Fibroblast of peridontal ligament (primary cell): ENCODE measurements at regions not wholly inside any gene's neighbourhood (a gene's known extent, or its start where the extent isn't known, plus 50 kb on each side); places are given as distances from the start of the nearest gene placed in this dataset.
"Not testable (repeated sequence)": the region's sequence is repeated elsewhere in the genome, so short reads cannot be mapped to it uniquely, and the experiment has no call there.

Experiments used
- DNase-seq: peaks from one replicate; pipeline ENCODE4 v3.0.0-alpha.2; 2010; ENCODE audit errors: extremely low read depth

DNA sequence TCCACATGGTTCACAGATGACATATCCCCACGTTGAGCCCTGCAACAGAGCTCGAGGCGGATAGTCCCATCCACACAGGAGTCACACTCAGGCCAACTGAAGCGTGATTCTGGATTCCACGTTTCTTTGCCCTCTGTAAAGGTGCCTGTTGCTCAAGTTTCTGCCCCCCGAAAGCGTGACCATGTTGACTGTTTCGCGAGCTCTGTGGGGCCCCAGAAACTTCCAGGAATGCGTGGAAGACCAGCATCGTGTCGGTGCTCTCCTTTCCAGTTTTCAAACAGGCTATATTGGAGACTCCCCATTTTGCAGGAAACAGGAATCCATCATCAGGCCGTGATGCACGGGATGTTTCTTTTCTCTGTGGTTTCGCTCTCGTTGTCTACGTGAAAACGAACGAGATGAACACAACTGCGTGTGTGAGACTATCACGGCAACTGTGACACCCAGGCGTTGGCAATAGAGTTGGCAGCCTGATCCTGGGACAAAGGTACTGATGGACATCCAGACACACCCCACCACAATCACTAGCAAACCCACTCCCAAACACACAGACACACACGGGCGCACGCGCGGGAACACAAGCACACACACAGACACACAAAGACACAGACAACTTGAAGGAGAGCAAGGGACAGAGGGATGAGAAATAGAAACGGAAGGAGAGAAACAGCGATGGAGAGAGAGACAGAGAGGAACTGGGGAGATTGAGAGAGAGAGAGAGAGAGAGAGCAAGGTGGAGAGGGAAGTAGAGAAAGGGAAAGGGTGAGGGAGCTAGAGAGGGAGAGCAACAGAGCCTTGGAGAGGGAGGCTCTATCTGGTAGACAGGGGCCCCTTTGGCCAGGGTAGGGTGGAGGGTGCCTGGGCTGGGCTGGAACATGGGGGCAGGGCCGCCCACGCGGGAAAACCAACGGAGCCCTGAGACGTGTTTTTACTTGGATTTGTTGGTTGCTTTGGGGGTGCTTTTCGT, 1609.3 kb downstream of the SPATA31A7 start:
- peak; percentile 22 for DNase-seq

DNA sequence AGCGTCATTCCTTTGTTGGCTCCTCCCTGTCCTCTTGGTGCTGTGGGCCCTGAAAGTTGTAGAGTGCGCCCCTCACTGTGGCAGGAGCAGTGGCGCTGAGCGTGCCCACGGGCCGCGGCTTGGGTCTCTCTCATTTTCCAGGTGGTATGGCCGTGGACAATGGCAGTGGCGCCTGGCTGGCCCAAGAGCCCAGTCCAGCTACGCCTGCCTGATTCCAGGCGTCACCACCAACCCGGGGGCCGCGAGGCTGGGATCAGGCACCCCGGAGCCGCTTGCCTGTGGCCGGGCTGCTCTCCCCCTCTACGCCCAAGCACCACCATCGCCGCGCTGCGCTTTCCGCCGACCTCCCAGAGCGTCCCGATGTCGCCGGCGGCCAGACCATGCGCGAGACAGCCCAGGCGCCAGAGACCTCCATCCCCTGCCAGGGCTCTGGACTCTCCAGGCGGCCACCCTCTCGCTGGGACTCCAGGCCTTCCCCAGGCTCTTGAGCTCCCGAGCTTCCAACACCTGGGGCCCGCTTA, 1610.1 kb downstream of the SPATA31A7 start:
- DNase-seq, result peak; percentile 14

DNA sequence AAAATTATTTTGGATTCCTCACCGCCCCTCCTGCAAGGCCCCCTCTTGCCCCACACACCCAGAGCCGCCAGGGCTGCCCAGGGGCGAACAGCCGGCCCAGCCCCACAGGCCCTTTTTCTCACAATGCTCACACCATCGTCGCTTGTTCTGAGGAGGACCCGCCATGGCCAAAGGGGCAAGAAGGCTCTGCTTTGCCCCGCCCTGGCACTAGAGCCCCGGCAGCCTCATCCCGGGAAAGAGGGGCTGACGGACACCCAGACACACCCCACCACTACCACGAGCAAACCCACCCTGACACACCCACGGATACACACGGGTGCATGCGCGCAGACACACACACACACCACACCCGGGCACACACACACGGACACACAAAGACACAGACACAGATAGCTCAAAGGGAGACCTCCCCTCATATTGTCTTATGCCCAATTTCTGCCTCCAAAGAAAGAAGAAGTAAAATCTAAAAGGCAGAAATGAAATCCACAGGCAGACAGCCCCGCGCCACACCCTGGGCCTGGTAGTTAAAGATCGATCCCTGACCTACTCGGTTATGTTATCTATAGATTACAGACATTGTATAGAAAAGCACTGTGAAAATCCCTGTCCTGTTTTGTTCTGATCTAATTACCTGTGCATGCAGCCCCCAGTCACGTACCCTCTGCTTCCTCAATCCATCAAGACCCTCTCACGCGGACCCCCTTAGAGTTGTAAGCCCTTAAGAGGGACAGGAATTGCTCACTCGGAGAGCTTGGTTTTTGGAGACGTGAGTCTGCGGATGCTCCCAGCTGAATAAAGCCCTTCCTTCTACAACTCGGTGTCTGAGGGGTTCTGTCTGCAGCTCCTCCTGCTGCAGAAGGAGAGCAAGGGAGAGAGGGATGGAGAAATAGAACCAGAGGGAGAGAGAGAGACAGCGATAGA, 1610.9 kb downstream of the SPATA31A7 start:
- DNase-seq, result peak; percentile 40

DNA sequence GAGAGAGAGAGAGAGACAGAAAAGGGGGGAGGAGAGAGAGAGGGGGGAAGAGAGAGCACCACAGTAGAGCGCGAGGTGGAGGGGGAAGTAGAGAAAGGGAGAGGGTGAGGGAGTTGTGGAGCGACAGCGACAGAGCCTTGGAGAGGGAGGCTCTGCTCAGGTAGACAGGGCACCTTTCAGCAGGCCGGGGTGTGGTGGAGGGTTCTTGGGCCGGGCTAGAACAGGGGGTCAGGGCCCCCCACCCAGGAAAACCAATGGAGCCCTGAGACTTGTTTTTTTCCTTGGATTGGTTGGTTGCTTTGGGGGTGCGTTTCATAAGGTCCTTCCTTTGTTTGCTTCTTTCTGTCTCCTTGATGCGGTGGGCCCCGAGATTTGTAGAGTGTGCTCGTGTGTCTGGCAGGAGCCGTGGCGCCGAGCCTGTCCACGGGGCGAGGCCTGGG, 1611.6 kb downstream of the SPATA31A7 start:
- not testable (repeated sequence) for DNase-seq

DNA sequence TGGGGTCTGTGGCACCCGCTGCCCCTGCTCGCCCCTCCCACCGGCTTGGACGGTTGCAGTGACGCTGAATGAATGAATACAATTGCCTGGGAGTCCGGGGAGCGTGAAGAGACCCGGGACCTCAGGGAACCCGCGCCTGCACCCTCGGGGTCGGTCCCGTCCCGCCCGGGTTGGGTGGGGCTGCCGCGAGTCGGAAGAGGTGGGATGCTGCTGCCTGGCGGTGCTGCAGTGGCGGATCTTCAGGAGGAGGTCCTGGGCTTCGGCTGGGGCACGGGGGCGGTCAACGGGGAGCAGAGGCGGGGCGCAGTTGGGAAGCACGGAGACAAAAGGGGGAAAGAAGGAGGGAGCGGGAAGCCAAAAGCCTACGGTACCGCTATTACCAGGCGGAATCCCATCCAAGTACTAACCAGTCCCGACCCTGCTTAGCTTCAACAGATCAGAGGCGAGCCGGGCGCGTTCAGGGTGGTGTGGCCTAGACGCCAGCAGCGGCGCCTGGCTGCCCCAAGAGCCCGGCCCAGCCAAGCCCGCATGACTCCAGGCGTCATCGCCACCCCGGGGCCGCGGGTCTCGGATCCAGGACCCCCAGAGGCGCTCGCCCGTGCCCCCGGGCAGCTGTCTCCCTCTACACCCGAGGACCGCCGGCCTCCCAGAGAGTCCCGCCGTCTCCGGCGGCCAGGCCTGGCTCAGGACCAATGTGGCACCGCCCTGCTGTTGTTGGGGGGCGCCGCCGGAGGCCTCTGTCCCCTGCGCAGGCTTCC, 1612.3 kb downstream of the SPATA31A7 start:
- peak; percentile 67 for DNase-seq

DNA sequence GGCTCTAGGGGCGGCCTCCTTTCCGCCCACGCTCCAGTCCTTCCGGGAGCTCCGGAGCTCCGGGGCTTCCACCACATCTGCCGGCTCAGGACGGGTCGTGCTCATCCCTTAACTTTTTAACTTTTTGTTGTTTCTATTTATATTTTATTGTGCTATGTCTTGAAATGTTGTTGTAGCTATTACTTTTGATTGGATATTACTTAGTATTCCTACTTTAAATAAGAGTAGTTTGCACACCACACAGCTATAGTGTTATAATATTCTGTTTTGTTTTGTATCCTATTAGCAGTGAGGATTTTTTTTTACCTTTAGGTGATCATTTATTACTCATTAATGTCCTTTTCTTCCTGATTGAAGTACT, 1612.9 kb downstream of the SPATA31A7 start:
- DNase-seq, result not testable (repeated sequence)

DNA sequence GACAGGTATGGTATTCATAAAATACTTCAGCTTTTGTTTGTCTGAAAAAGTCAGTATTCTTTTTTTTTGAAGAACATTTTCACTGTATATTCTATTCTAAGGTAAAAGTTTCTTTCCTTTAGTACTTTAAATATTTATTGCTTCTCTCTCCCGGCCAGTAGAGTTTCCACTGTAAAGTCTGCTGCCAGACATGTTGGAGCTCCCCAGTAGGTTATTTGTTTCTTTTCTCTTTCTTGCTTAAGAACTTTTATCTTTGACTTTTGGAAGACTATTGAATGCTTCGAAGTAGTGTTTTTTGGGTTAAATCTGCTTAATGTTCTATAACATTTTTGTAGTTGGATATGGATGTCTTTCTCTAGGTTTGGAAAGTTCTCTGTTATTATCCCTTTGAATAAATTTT, 1613.3 kb downstream of the SPATA31A7 start:
- DNase-seq, result peak; percentile 9

DNA sequence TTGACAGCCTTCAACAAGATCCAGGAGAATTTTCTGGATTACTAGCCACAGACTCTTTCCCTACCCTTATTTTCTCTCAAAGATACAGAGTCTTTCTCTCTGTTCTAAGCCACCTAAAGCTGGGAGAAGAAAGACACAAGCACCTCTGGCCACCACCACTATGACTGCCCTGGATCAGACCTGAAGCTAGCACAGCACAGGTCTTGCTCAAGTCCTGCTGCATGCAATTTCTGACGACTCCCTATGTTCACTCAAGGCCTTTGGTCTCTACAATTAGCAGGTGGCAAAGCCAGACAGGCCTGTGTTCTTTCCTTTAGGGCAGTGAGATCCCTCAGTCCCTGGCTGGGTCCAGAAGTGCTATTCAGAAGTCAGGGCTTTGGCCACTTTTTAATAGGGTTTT, 1614.5 kb downstream of the SPATA31A7 start:
- DNase-seq, result not testable (repeated sequence)

DNA sequence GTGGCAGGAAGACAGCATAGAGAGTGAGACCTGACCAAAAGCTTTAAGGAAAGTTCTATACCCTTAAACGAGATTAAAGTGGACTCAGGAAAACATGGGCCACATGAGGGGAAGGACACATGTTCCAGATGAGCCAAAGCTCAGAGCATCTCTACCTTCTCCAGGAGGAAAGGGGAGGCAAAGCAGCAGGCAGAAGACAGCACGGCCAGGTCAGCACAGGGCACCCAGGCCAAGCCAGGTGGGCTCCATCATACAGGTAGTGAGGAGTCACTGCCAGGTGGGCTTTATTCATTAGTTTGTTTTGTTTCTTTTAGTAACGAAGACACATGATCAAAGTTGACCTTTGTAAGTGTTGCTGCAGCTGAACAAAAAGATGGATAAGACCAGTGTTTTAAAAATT, 1617.6 kb downstream of the SPATA31A7 start:
- not testable (repeated sequence) for DNase-seq

DNA sequence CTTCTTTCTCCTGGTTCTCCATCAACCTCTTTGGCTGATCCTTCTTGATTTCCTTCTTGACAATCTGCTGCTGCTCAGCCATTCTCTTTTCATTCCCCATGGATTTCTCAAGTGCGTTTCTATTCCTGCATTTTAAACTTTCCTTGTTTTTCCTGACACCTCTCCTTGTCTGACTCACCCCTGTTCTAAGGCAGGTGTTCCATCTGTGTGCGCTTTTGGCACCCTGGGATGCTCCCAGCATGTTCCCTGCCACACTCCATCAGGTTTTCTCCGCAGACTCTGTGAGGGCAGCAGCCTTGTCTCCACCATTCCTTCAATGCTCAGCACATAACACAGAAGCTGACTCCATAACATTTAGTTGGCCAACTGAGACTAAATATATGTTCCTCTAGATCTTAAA, 1618.2 kb downstream of the SPATA31A7 start:
- not testable (repeated sequence) for DNase-seq

DNA sequence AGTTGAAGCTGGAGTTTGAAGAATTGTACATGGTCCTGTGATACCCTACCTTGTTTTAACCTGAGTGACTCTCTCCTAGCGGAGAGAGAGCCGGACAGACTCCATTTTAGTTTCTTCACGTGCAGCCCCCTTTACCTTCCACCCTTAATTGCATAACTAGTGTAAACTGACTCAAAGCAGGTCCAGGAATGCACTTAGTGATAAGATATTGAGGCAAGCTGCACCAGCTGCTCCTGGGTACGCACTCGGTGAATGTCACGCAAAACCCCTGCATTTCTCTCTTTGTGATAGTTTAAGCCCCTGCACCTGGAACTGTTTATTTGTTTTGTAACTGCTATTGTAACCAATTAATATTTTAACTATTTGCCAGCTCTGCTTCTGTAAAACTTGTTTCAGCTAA, 1620.5 kb downstream of the SPATA31A7 start:
- not testable (repeated sequence) for DNase-seq

DNA sequence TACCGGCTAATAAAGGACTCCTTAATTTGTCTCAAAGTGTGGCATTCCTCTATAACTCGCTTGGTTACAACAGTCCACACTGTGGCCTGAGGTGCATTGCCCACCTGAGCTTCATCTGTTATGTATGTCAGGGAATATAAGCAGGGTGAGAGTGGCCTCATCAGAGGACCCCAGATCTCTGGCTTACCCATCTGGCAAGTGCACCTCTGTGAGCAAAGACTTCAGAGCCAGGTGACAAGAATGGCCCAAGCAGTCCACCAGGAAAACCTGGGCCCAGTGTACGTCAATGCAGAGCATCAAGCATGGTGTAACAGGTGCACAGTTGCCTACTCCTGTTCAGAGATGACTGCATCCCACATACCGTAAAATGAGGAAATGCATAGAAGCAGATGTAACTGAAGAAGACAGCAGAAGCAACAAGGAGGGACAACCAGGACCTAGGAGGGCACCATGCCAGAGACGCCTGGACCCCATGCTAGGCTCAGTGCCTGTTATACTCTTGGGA, 1621.0 kb downstream of the SPATA31A7 start:
- DNase-seq, result not testable (repeated sequence)

DNA sequence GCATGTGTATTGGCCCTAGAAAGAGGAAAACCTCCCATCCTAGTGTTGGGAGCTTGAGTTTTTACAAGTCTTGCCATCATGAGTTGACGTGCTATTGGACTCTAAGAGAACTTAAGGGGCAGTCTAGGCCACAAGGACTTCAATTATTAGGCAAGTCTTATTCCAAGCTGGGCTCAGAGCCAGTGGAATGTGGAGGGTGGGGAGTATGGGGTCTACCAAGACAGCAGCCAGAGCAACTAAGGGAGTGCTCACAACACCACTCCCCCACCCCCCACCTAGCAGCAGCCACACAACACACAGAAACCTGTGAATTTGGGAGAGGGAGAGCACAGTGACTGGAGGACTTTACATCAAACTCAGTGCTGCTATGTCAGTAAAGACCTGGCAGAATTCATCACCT, 1625.6 kb downstream of the SPATA31A7 start:
- not testable (repeated sequence) for DNase-seq

DNA sequence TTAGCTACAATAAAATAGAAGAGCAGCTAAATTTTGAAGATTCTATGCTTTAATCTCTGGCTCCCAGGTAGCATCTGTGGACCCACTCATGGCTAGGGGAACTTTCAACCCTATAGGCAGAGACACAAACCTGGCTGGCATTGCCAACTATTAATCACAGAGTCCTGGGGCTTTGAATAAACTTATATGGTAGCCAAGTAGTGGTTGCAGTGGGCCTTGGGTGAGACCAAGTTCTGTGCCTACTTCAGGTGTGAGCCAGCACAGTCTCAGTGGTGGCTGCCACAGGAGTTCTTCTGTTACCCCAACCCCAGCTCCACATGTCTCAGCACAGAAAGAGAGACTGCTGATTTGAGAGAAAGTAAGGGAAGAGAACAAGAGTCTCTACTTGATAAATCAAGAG, 1626.5 kb downstream of the SPATA31A7 start:
- DNase-seq, result not testable (repeated sequence)

DNA sequence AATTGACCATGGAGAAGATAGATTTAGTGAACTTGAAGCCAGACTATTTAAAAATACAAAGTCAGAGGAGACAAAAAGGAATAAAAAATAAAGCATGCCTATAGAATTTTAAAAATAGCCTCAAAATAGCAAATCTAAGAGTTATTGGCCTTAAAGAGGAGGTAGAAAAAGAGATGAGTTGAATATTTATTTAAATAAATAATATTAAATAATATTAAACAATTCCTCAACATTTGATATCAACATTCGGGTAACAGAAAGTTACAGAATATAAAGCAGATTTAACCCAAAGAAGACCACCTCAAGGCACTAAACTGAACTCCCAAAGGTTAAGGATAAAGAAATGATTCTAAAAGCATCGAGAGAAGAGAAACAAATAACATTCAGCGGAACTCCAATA, 1627.4 kb downstream of the SPATA31A7 start:
- not testable (repeated sequence) for DNase-seq

DNA sequence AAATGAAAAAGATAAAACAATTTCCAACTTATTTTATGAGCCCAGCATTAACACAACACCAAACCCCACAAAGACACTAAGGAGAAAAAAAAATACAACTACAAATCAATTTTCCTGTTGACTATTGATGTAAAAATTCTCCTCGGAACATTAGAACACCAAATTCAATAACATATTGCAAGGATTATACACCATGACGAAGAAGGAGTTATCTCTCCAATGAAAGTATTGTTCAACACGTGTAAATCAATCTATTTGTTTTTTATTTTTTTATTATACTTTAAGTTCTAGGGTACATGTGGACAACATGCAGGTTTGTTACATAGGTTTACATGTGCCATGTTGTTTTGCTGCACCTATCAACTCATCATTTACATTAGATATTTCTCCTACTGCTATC, 1632.3 kb downstream of the SPATA31A7 start:
- DNase-seq, result not testable (repeated sequence)

DNA sequence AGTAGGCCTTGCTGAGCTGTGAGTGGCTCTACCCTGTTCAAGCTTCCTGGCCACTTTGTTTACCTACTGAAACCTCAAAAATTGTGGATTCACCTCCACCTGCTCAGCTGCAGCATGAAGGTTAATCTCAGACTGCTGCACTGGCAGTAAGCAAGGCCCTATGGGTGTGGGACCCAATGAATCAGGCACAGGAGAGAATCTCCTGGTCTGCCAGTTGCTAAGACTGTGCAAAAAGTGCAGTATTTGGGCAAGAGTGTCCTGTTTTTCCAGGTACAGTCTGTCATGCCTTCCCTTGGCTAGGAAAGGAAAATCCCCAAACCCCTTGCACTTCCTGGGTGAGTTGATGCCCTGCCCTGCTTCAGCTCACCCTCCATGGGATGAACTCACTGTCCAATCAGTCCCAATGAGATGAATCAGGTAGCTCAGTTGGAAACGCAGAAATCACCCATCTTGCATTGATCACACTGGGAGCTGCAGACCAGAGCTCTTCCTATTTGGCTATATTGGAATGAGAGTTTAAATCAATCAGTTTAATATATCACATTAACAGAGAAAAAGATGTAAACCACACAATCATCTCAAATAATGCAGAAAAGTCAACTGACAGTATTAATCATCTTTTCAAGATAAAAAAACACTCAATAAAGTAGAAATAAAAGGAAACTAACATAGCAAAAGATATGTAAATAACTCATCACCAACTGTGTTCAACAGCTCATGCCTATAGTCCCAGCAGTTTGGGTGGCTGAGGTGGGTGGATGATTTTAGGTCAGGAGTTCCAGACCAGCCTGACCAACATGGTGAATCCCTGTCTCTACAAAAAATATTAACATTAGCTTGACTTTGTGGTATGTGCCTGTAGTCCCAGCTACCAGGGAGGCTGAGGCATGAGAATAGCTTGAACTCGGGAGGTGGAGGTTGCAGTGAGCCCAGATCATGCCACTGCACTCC, 1638.4 kb downstream of the SPATA31A7 start:
- not testable (repeated sequence) for DNase-seq

DNA sequence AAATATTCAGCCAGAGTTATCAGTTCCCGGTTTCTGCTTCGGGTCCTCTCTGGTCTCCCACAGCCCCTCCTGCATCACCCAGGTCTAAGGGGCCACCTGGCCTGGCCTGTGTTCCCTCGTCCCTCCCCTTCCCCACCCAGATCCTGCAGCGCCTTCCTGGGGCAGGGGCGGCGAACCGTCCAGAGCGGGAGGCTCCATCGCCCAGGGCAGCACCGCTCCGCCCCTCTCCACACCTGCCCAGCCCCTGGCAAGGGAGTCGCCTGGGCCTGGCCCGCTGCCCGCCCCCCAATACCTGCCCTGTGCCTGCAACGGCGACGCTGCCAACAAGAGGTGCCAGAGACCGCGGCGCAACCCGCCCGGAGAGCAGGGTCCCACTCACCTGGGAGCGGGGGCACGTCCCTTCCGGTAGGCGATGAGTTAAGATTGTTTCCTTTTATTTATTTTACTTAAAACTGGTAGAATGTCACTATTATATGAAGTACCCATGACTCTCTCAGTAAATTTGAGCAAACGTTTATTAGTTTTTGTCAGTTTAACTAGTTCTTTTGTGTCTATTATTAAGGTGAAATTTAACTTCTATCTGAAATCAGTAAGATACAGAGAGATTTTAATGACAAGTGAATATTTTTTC, 1641.1 kb downstream of the SPATA31A7 start:
- not testable (repeated sequence) for DNase-seq
